ENCODE measurements at regions not wholly inside any gene's neighbourhood (a gene's known extent, or its start where the extent isn't known, plus 50 kb on each side); places are given as distances from the start of the nearest gene placed in this dataset.

GRCh38 chr9:108672475-108673190, 183.2 kb downstream of the ACTL7B start:
- Histone ChIP-seq H3K9me3 (ENCODE audit: control insufficient read depth, insufficient read depth, low read length) (no peaks in the 10 kb centered on the region), H3K9ac (ENCODE audit: low read depth, low read length) (no peak overlapping the region), H3K36me3 (ENCODE audit: control insufficient read depth, insufficient read depth, low read length) (no peaks in the 10 kb centered on the region), H3K4me1 (ENCODE audit: control insufficient read depth, insufficient read depth, low read length) (peaks cover 4% of the 10 kb centered on the region), H3K4me3 (ENCODE audit: low read depth, low read length) (no peak overlapping the region), H3K27me3 (ENCODE audit: control insufficient read depth, insufficient read depth, low read length) (no peaks in the 10 kb centered on the region)

- Histone ChIP-seq H3K9me3 (ENCODE audit: control insufficient read depth, insufficient read depth, low read length) (no peaks in the 10 kb centered on the region), H3K36me3 (ENCODE audit: control insufficient read depth, insufficient read depth, low read length) (no peaks in the 10 kb centered on the region), H3K4me1 (ENCODE audit: control insufficient read depth, insufficient read depth, low read length) (peaks cover 2% of the 10 kb centered on the region), H3K27me3 (ENCODE audit: control insufficient read depth, insufficient read depth, low read length) (no peaks in the 10 kb centered on the region), H3K4me3 (ENCODE audit: low read depth, low read length) (no peak overlapping the region), H3K9ac (ENCODE audit: low read depth, low read length) (no peak overlapping the region)
Observed at GRCh38 chr9:108671794-108672193, 184.0 kb downstream of the ACTL7B start.

GRCh38 chr9:108671176-108671575, 184.6 kb downstream of the ACTL7B start:
- no peaks in the 10 kb centered on the region for H3K9me3 ChIP-seq (ENCODE audit: control insufficient read depth, insufficient read depth, low read length)
- H3K27me3 ChIP-seq (ENCODE audit: control insufficient read depth, insufficient read depth, low read length) = no peaks in the 10 kb centered on the region
- H3K36me3 ChIP-seq (ENCODE audit: control insufficient read depth, insufficient read depth, low read length) = no peaks in the 10 kb centered on the region
- no peak overlapping the region for H3K4me3 ChIP-seq (ENCODE audit: low read depth, low read length)
- H3K4me1 ChIP-seq (ENCODE audit: control insufficient read depth, insufficient read depth, low read length) = no peaks in the 10 kb centered on the region
- H3K9ac ChIP-seq (ENCODE audit: low read depth, low read length) = no peak overlapping the region

GRCh38 chr9:108668938-108669335, 186.8 kb downstream of the ACTL7B start:
- Histone ChIP-seq H3K4me1 (ENCODE audit: control insufficient read depth, insufficient read depth, low read length) (no peaks in the 10 kb centered on the region), H3K9me3 (ENCODE audit: control insufficient read depth, insufficient read depth, low read length) (no peaks in the 10 kb centered on the region), H3K4me3 (ENCODE audit: low read depth, low read length) (no peak overlapping the region), H3K9ac (ENCODE audit: low read depth, low read length) (no peak overlapping the region), H3K27me3 (ENCODE audit: control insufficient read depth, insufficient read depth, low read length) (no peaks in the 10 kb centered on the region), H3K36me3 (ENCODE audit: control insufficient read depth, insufficient read depth, low read length) (no peaks in the 10 kb centered on the region)

- Histone ChIP-seq H3K4me3 (ENCODE audit: low read depth, low read length) (no peak overlapping the region), H3K9me3 (ENCODE audit: control insufficient read depth, insufficient read depth, low read length) (no peaks in the 10 kb centered on the region), H3K27me3 (ENCODE audit: control insufficient read depth, insufficient read depth, low read length) (no peaks in the 10 kb centered on the region), H3K36me3 (ENCODE audit: control insufficient read depth, insufficient read depth, low read length) (no peaks in the 10 kb centered on the region), H3K4me1 (ENCODE audit: control insufficient read depth, insufficient read depth, low read length) (no peaks in the 10 kb centered on the region), H3K9ac (ENCODE audit: low read depth, low read length) (no peak overlapping the region)
Observed at GRCh38 chr9:108668191-108668937, 187.4 kb downstream of the ACTL7B start.

- Histone ChIP-seq H3K9me3 (ENCODE audit: control insufficient read depth, insufficient read depth, low read length) (no peaks in the 10 kb centered on the region), H3K4me3 (ENCODE audit: low read depth, low read length) (no peak overlapping the region), H3K27me3 (ENCODE audit: control insufficient read depth, insufficient read depth, low read length) (no peaks in the 10 kb centered on the region), H3K4me1 (ENCODE audit: control insufficient read depth, insufficient read depth, low read length) (no peaks in the 10 kb centered on the region), H3K36me3 (ENCODE audit: control insufficient read depth, insufficient read depth, low read length) (no peaks in the 10 kb centered on the region), H3K9ac (ENCODE audit: low read depth, low read length) (no peak overlapping the region)
Observed at GRCh38 chr9:108666240-108666784, 189.5 kb downstream of the ACTL7B start.

GRCh38 chr9:108665521-108666239, 190.1 kb downstream of the ACTL7B start:
- Histone ChIP-seq H3K27me3 (ENCODE audit: control insufficient read depth, insufficient read depth, low read length) (no peaks in the 10 kb centered on the region), H3K36me3 (ENCODE audit: control insufficient read depth, insufficient read depth, low read length) (no peaks in the 10 kb centered on the region)

GRCh38 chr9:108664309-108665255, 191.2 kb downstream of the ACTL7B start:
- Histone ChIP-seq H3K4me1 (ENCODE audit: control insufficient read depth, insufficient read depth, low read length) (no peaks in the 10 kb centered on the region), H3K36me3 (ENCODE audit: control insufficient read depth, insufficient read depth, low read length) (no peaks in the 10 kb centered on the region), H3K9ac (ENCODE audit: low read depth, low read length) (no peak overlapping the region), H3K4me3 (ENCODE audit: low read depth, low read length) (no peak overlapping the region), H3K27me3 (ENCODE audit: control insufficient read depth, insufficient read depth, low read length) (no peaks in the 10 kb centered on the region), H3K9me3 (ENCODE audit: control insufficient read depth, insufficient read depth, low read length) (peaks cover under 1% of the 10 kb centered on the region)

More at GRCh38 chr9:108665521-108666239, 190.1 kb downstream of the ACTL7B start:
- Histone ChIP-seq H3K4me1 (ENCODE audit: control insufficient read depth, insufficient read depth, low read length) (no peaks in the 10 kb centered on the region), H3K9me3 (ENCODE audit: control insufficient read depth, insufficient read depth, low read length) (no peaks in the 10 kb centered on the region), H3K9ac (ENCODE audit: low read depth, low read length) (no peak overlapping the region), H3K4me3 (ENCODE audit: low read depth, low read length) (no peak overlapping the region)

- Histone ChIP-seq H3K36me3 (ENCODE audit: control insufficient read depth, insufficient read depth, low read length) (no peaks in the 10 kb centered on the region), H3K9me3 (ENCODE audit: control insufficient read depth, insufficient read depth, low read length) (peaks cover 9% of the 10 kb centered on the region), H3K4me1 (ENCODE audit: control insufficient read depth, insufficient read depth, low read length) (no peaks in the 10 kb centered on the region), H3K27me3 (ENCODE audit: control insufficient read depth, insufficient read depth, low read length) (no peaks in the 10 kb centered on the region), H3K9ac (ENCODE audit: low read depth, low read length) (no peak overlapping the region), H3K4me3 (ENCODE audit: low read depth, low read length) (no peak overlapping the region)
Observed at GRCh38 chr9:108663422-108663821, 192.4 kb downstream of the ACTL7B start.

GRCh38 chr9:108662956-108663355, 192.8 kb downstream of the ACTL7B start:
- H3K4me1 ChIP-seq (ENCODE audit: control insufficient read depth, insufficient read depth, low read length) = no peaks in the 10 kb centered on the region
- H3K27me3 ChIP-seq (ENCODE audit: control insufficient read depth, insufficient read depth, low read length) = no peaks in the 10 kb centered on the region
- H3K9me3 ChIP-seq (ENCODE audit: control insufficient read depth, insufficient read depth, low read length) = peaks cover 9% of the 10 kb centered on the region
- no peak overlapping the region for H3K4me3 ChIP-seq (ENCODE audit: low read depth, low read length)
- no peak overlapping the region for H3K9ac ChIP-seq (ENCODE audit: low read depth, low read length)
- H3K36me3 ChIP-seq (ENCODE audit: control insufficient read depth, insufficient read depth, low read length) = no peaks in the 10 kb centered on the region

Measured in iPS-15b (cell line).